ENCODE measurements at regions not wholly inside any gene's neighbourhood (a gene's known extent, or its start where the extent isn't known, plus 50 kb on each side); places are given as distances from the start of the nearest gene placed in this dataset.
"Not testable (repeated sequence)": the region's sequence is repeated elsewhere in the genome, so short reads cannot be mapped to it uniquely, and the experiment has no call there.

DNA sequence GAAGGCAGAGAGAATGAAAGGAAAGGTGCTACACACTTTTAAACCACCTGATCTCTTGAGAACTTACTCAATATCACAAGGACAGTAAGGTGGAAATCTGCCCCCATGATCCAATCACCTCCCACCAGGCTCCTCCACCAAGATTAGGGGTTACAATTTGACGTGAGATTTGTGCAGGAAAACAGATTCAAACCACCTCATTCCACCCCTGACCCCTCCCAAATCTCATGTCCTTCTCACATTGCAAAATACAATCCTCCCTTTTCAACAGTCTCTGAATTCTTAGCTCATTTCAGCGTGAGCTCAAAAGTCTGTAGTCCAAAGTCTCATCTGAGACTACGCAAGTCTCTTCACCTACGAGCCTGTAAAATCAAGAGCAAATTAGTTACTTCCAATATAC is 768.3 kb upstream of the COX7C start:
- DNase-seq (ENCODE audit: low read depth): no peak

GRCh38 chr5:85865296-85865695 is 752.4 kb upstream of the COX7C start:
- no peak for DNase-seq (ENCODE audit: low read depth)

GRCh38 chr5:85868070-85868469 is 749.7 kb upstream of the COX7C start:
- no peak for DNase-seq (ENCODE audit: low read depth)

GRCh38 chr5:85893996-85894395 is 723.7 kb upstream of the COX7C start:
- DNase-seq (ENCODE audit: low read depth): no peak

DNA sequence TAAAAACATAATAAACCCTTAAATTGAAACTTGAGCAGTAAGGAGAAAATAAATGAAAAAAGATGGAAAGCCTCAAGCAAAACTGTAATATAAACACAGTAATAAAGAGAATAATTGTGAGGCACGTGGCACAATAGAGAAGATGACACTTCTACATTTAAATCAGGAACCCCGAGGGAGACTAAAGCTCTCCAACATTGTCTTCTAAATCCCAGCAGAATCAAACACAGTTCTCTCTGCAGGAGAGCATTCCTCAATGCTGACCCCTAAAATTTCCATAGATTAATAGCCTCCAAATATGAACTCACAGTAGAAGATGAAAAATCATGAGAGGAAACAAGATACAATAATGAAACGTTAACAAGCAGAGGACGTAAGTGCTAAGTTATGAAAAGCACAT is 721.2 kb upstream of the COX7C start:
- DNase-seq (ENCODE audit: low read depth): no peak

DNA sequence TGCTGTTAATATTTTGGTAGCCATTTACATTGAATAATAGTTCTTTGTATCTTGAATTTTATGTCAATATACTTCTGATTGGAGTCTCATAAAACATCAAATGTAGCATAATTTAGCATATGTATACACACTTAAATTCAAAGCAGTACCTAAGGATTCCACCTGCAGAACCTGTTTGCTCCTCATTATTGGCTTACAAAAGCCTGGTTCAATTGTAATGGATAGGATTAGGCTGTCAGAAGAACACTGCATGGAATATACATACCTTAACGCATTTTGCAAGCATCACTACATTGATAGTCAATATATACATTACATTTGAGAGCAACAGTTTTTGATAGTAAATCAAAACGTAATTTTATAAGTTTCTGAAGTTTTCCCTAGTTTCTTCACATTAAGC is 711.3 kb upstream of the COX7C start:
- DNase-seq (ENCODE audit: low read depth): no peak

DNA sequence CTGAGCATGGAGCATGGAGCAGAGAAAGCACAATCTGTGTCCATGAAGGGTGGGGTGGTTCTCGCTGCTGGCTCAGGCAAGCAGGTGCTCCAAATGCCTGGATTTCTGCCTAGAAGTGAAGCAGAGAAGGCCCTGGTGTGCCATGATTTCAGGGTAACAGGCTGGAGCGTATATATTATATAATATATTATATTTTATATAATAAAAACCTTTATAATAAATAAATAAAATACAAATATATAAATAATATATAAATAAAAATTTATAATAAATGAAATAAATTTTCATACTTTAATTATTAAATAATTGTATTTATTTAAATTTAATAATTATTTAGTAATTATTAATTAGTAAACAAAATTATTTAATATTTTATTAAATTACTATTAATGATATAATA is 707.4 kb upstream of the COX7C start:
- no peak for DNase-seq (ENCODE audit: low read depth)

DNA sequence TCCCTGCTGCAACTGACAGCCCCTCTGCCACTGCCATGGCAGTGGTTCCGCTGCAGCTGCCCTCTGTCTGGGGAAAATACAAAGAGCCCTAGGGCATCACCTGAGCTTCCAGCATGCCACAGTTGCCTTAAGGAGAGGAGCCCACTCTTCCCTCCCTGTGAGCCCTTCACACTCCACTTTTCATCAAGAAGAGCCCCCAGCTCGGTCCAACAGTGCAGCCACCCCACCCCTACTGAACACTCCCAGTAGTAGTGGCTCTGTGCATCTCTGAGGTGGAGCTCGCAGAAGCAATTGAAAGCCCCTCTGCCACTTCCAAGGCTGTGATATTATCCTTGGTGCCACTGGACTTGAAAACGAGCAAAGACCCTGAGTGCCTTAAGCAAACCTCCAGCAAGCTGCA is 696.8 kb upstream of the COX7C start:
- no peak for DNase-seq (ENCODE audit: low read depth)

GRCh38 chr5:85921590-85921989 is 696.2 kb upstream of the COX7C start:
- DNase-seq (ENCODE audit: low read depth): no peak

GRCh38 chr5:85927632-85928031 is 690.1 kb upstream of the COX7C start:
- no peak for DNase-seq (ENCODE audit: low read depth)

- no peak for DNase-seq (ENCODE audit: low read depth)
Measured at GRCh38 chr5:85929713-85930112, 688.0 kb upstream of the COX7C start.

- no peak for DNase-seq (ENCODE audit: low read depth)
Measured at GRCh38 chr5:85931220-85931619, 686.5 kb upstream of the COX7C start.

DNA sequence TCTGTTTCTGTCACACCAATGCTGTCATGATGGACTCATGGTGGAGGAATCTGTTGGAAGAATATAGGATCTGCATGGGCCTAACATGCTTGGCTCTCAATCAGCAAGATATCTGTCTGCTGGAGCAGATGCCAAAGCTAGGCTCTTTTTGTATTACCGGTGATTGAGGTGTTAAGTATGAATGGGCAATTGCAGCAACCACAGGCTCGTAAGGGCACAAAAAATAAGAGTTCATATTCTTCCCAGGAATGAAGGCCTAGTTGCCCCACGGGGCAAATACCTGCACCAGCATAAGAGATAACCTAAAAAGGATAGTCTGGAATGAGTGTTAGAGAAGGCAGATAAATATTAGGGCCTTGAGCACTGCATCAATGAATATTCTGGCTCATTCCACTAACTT is 679.5 kb upstream of the COX7C start:
- DNase-seq (ENCODE audit: low read depth): no peak

GRCh38 chr5:85951707-85952210 is 666.0 kb upstream of the COX7C start:
- no peak for DNase-seq (ENCODE audit: low read depth)

- DNase-seq (ENCODE audit: low read depth): no peak
Measured at GRCh38 chr5:85952680-85953079, 665.1 kb upstream of the COX7C start.

- DNase-seq (ENCODE audit: low read depth): no peak
Measured at GRCh38 chr5:85967681-85968080, 650.1 kb upstream of the COX7C start.

DNA sequence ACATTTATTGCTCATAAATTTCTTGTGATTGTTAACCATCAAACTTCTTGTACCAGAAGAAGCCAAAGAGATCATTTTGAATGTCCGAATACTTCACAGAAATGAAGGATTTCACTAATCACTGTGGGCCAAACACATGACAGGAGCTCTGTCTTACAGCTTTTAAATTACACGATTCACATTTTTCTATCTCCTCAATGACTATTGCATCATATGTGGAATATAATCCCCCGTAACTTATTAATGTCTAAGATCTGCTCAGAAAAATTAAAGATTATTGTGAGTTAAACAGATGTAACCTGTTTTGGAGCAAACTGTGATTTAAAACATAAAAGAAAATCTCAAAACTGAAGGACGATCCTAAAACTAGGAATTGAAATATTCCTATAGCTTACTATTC is 645.2 kb upstream of the COX7C start:
- DNase-seq (ENCODE audit: low read depth): no peak

DNA sequence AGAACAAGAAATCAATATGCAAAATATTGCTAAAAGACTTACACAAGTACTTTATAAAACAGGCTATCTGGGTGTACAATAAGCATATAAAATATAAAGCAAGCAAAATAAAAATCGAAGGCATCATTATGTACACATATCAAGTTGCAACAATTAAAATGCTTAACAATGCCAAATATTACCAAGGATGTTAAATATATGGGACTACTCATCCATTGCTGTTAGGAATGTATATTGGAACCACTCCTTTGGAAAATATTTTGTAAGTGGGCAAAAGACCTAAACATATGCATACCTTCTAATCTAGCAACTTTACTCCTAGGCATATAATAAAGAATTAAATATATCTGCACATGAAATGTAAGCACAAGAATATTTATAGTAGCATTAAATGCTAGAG is 632.6 kb upstream of the COX7C start:
- DNase-seq (ENCODE audit: low read depth): no peak

DNA sequence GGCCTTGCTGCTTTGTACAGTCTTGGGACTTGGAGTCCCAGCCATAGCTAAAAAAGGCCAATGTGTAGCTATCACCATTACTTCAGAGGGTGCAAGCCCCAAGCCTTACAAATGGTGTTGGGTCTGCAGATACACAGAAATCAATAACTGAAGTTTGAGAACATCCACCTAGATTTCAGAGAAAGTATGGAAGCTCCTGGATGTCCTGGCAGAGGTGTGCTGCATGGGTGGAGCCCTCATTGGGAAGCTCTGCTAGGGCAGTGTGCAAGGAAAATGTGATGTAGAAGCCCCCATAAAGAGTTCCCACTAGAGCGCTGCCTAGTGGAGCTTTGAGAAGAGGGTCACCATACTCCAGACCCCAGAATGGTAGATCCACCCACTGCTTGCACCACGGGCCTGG is 626.7 kb upstream of the COX7C start:
- no peak for DNase-seq (ENCODE audit: low read depth)

GRCh38 chr5:85994653-85995052 is 623.1 kb upstream of the COX7C start:
- not testable (repeated sequence) for DNase-seq (ENCODE audit: low read depth)

GRCh38 chr5:85998656-85999055 is 619.1 kb upstream of the COX7C start:
- no peak for DNase-seq (ENCODE audit: low read depth)

DNA sequence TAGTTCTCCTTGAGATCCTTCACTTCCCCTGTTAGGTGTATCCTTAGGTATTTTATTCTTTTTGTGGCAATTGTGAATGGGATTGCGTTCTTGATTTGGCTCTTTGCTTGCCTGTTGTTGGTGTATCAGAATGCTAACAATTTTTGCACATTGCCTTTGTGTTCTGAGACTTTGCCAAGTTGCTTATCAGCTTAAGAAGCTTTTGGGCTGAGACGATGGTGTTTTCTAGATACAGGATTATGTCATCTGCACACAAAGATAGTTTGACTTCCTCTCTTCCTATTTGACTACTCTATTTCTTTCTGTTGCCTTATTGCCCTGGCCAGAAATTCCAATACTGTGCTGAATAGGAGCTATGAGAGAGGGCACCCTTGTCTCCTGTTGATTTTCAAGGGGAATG is 609.4 kb upstream of the COX7C start:
- no peak for DNase-seq (ENCODE audit: low read depth)

GRCh38 chr5:86008704-86009103 is 609.0 kb upstream of the COX7C start:
- DNase-seq (ENCODE audit: low read depth): no peak

GRCh38 chr5:86011937-86012336 is 605.8 kb upstream of the COX7C start:
- no peak for DNase-seq (ENCODE audit: low read depth)

- no peak for DNase-seq (ENCODE audit: low read depth)
Measured at GRCh38 chr5:86029308-86029707, 588.4 kb upstream of the COX7C start.

Measured in non-pigmented ciliary epithelial cell (primary cell).